HG02642 (cell line): ENCODE measurements at regions not wholly inside any gene's neighbourhood (a gene's known extent, or its start where the extent isn't known, plus 50 kb on each side); places are given as distances from the start of the nearest gene placed in this dataset.
"Not testable (repeated sequence)": the region's sequence is repeated elsewhere in the genome, so short reads cannot be mapped to it uniquely, and the experiment has no call there.

Experiments
- ATAC-seq: cut with Tn5 transposase; IDR thresholded peaks from one replicate; pipeline ENCODE4 v1.9.1; 2021; ENCODE audit warnings: mild to moderate bottlenecking; ENCODE audit not compliant: unreplicated experiment, poor library complexity

DNA sequence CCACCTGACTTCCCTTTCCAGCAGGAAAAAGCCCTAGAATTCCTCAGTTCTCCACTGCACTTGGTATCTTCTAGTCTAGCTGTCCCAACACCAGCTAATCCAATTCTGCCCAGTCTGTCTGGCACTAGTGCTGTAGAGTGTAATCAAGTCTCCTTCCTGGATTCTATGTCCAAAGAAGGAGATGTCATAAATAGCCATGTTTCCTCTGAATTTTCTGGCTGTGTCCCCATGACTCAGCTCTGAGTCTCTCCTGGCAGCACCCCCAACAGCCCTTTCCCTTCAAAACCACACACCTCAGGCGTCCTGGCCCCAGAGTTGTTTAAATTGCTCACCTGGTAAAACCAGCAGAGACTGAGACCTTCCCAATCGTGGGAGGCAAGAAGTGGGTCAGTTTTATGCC is 197.2 kb downstream of the GRXCR1 start:
- no peak for ATAC-seq

DNA sequence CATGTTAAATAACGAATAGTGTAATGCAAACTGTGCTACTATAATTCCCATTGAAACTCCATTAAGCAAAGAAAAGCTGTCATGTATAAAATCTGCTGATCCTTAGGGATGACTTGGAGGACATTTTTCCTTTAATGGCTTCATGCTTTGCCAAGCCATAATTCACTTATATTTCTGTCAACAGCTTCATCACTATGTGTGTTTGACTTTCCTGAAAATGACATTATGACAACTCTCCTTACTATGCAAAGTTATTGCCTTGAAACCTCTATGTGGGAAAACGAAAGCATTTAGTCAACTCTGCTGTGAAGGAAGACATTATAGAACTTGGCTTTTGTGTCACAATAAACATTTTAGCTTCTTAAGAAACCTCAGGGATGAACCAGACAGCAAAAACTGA is 210.5 kb downstream of the GRXCR1 start:
- ATAC-seq = no peak

DNA sequence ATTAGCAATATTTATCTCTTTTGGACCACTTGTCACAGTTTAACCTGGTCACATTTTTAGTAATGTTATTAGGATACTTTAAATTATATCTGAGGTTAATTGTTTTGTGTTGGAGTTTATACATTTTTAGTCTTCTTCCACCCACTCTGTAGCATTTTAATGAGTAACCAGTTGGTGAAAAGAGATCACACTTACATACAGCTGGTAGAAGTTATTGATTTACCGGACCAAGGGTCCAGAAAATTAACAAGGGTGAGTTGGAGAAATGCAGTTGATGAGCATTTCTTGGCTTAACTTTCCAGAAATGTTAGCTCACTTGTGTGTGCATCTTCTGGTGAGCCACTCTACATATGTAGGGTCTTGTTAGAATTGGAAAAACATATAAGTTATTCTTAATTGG is 219.6 kb downstream of the GRXCR1 start:
- ATAC-seq = no peak

DNA sequence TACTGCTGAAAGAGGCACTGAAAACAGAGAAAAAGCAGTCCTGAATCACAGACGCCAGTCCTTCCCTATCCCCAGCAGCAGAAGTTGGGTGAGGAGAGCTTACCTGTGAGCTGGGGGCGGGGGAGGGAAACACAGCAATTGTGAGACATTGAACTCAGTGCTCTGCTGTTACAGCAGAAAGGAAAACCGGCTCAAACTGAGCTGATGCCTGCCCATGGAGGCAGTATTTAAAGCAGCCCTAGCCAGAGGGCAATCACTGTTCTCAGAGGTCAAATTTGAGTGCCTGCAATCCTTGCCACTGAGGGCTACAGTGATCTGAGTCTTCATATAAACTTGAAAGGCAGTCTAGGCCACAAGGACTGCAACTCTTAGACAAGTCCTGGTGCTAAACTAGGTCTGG is 220.7 kb downstream of the GRXCR1 start:
- ATAC-seq = no peak

DNA sequence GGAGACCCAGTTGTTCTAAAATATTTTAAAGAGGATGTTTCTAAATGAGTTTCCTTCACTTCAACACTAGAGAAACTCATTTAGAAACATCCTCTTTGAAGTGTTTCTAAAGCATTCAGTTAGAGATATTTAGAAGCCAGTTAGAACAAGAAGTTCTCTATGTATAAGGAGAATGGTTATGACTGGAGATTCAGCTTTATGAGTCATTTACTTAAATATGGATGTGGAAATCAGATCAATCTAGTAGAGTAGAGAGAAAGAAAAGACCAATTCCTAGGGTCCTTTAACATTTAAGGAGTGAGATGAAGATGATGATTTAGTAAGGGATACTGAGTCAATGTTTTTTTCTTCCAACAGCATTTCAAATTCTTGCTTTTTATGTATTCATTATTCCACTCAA is 234.1 kb downstream of the GRXCR1 start:
- ATAC-seq = no peak

DNA sequence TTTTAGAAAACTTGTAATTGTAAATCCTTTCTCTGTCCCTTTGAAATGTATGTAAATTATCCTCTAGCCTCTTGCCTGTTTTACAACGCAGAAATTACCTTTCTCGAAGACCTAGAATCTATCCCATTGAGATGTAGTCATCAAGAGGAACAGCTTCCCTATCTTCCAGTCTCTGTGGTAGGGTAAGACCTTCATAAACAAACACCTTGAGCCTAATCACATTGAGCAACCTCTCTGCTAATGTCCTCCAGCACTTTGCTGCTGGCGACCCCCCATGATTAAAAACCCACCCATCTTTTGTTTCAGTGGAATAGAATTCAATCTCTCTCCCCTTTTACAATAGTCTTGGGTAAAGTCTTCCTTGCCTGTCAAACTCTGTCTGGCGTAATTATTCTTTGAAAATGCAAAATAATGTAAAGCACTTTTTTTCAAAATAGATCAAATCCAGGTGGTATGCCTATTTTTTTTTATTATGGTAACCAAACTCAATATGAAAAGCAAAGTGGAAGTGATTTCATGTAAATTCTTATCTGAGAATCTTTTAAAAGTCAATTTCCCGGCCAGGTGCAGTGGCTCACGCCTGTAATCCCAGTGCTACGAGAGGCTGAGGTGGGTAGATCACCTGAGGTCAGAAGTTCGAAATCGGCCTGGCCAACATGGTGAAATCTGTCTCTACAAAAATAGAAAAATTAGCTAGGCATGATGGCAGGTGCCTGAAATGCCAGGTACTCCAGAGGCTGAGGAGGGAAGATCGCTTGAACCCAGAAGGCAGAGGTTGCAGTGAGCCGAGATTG is 237.9 kb downstream of the GRXCR1 start:
- no peak for ATAC-seq

DNA sequence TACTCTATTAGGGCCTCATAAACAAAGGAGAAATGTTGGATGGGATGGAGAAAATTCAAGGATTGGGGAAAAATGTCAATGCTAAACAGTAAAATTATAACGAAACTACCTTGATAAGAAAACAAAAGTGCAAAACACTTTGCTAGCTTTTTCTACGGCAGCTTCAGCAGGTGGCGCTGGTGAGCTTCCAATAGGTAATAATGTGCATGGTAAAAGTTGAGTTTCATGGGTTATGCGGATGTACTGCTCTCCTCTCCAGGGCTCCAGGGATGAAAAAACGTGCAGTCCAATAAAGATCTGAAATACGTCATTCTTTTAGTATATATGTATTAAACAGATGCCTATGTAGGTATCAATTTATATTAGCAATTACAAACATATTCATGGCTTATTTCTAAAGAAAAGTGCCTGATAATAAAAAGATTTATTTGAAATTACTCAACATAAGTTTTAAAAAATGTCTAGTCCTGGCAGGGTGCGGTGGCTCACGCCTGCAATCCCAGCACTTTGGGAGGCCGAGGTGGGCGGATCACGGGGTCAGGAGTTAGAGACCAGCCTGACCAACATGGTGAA is 239.6 kb downstream of the GRXCR1 start:
- ATAC-seq = peak; percentile 83

DNA sequence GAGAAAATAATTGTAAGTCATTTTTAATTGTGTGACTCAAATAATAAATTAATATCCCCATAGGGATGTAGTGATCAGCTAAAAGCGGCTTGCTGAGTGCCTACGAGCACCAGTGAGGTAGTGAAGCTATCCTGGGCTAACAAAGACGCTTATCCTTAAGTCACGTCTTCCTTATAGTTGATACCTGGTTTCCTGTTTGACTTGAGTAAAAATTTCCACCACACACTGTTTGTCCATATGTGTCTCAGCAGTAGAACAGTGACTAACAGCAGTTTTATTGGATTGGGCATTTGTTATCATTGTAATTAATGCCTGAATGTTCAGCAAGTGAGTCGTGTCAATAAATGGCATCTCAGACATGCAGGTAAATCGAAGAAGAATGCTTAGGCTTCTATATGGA is 241.1 kb downstream of the GRXCR1 start:
- no peak for ATAC-seq

DNA sequence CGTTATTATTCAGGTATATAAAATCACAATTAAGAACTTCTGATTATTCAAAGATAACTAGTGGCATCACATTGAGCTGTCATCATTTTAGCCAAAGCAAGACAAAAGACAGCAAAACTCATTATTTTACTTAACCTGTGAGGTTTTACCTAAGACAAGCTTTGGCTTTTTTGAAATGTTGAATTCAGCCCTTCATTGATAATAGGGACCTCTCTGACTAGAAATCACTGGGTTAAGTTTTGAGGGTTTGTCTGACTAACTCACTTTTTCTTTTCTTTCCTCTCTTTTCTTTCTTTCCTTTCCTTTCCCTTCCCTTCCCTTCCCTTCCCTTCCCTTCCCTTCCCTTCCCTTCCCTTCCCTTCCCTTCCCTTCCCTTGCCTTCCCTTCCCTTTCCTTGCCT is 244.2 kb downstream of the GRXCR1 start:
- no peak for ATAC-seq

DNA sequence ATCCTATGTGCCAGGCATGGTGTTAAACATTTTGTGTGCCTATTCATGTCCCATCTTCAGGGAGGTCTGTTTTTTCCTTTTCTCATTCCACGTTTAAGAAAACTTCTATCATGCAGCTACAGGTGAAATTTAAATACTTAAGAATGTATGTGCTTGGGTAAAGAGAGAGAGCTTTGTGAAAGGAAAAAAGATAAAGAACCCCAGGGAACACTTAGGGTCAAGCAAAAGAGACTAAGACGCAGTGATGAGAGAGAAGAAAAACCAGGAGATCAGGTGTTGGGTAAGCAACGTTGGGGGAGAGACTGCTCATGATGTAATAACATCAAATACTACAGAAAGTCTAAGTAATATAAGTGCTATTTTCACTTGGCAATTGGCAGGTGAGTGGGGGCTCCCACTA is 253.7 kb downstream of the GRXCR1 start:
- no peak for ATAC-seq

DNA sequence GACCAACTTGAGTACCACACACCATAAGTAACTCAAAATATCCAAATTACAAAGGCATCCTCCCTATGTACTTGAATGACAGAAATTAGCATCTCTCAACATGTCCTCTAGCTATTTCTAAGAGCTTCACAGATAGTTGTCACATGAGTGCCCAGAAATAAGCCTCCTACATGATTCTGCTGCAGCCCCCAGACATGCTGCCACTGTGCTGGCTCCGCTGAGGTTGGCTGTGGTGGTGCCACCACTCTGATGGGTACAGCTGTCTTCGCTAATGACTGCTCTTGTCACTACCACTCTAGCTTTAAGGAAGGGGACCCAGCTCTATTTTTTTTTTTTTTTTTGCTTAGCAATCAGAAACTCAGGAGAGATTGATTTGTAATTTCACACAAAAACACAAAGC is 256.0 kb downstream of the GRXCR1 start:
- no peak for ATAC-seq

DNA sequence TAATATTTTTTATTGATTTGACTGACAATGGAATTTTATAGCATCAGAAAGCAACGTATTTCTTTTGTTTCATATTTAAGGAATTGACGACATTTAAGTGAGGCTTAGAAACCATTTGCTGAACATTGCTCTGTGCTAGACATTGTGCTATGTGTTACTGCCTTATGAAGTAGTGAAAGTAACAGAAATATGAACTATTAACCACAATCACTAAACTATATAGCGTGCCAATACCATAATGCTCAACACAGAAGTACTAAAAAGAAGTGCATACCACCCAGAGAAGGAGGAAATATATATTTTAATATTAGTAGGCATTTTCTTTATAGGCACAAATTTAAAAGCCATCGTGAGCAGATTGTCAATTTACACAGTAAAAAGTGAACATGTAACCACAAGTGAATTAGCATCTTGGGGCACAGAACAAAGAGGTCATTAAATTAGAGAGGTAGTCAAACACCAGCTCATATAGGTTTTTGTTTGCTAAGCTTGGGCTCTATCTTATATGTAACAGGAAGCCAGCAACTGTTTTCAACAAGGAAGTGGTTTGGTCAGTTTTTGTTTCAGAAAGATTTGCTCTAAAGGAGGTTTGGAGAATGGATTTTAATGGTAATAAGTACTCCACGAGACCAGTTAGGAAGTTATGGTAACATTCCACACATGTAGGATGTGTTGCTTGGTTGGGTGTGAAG is 270.7 kb downstream of the GRXCR1 start:
- ATAC-seq = no peak

DNA sequence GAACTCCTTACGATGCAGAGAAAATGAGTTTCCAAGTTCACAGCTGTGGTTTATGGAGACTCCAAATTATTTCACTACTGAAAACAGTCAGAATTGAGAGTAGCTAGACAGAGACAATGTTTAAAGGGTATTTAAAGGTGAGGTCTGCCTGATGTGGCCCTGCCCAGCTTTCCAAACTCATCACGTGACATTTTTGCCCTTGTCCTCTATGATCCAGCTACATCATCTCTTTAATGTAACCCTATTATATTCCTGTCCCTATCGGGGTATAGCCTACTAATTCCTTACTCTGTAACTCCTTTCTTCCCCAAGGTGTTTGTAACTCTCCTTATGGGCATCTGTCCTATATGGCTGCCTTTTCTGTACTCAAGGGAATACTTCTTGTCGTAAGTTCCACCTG is 297.2 kb downstream of the GRXCR1 start:
- ATAC-seq = no peak

DNA sequence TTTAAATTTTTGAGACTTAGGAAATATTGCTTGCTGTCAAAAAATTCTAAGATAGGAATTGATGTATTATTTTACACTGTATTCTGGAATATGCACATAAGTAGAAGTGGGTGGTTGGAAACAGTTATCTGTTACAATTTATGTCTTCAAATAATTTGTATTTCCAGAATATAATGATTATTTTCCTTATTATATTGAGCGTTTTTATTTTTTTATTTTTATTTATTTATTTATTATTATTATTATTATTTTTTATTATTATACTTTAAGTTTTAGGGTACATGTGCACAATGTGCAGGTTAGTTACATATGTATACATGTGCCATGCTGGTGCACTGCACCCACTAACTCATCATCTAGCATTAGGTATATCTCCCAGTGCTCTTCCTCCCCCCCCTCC is 320.1 kb downstream of the GRXCR1 start:
- ATAC-seq = not testable (repeated sequence)

DNA sequence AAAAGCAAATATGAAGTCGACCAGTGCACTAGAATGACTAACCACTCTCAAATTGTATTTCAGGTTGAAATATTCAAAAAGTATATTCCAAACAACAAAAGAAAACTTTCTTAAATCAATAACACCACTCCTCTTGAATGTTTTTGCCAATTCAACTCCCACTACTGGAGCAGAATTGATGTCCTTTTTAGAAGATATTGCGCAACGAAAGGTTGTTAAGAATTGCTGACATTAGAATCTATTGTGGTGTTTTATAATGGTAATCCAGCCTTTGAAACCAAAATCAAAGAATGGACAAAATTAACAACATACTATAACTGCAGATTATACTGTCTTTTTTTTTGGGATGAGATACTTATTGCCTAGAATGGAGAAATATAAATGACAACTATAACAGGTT is 331.3 kb downstream of the GRXCR1 start:
- ATAC-seq = no peak

DNA sequence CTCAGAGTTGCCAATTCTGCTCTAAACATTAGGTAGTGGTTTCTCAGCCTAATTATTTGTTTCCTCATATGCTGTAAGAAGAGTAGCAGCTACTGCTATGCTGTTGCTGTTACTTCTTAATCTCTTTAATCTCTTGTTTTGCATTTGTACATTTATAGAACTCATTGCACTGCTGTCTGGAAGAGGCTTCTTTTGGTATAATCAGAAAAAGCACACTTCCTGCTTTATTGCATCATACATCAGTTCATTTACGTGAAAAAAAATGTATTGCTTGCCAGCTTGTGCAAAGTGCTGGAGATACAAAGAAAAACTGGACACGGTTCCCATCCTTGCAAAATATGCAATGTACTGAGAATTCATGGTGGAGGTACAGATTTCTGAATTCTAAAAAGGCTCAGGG is 332.0 kb downstream of the GRXCR1 start:
- no peak for ATAC-seq

DNA sequence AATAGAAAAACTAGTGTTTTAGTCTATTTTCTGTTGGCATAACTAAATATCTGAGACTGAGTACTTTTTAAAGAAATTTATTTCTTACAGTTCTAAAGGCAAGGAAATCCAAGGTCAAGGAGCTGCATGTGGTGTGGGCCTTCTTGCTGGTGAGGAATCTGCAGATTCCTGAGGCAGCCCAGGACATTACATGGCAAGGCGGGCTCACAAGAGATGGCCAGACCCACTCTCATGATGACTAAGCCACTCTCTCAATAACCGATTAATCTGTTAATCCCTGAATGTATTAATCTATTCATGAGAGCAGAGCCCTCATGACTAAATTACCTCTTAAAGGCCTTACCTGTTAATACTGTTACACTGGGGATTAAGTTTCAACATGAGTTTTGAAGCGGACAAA is 340.8 kb downstream of the GRXCR1 start:
- no peak for ATAC-seq

DNA sequence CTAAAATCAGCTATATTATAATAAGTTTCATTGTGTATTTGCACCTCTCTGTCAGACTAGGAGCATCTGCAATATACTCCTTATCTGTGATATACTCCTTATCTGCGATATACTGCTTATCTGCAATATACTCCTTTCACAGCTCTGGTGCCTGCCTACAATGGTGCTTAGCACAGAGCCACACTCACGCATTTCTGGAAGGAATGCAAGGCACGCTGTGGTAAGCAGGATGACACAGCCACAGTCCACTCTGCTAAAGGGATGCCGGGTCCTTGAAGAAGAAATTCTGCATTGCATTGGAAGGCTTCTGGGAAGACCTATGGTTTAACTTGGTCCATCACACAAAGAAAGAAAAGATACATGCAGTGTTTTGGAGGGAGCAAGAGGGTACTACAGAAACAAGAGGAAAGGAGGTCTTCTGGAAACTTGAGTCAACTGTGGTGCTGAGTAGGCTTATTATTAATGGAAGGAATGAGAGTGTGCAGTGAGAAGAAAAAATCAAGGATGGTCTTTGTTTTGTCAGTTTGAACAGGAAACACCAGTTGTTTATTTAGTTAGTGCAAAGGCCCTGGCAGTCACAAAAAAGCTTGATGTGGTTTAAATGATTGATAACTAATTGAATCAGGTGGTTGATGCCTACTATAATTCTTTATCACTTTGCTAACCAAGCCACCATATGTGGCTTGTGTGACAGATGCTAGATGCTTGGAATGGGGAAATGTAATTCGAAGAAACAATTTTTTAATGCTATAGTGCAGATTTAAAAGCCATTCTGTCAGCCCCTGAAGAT is 342.3 kb downstream of the GRXCR1 start:
- no peak for ATAC-seq

DNA sequence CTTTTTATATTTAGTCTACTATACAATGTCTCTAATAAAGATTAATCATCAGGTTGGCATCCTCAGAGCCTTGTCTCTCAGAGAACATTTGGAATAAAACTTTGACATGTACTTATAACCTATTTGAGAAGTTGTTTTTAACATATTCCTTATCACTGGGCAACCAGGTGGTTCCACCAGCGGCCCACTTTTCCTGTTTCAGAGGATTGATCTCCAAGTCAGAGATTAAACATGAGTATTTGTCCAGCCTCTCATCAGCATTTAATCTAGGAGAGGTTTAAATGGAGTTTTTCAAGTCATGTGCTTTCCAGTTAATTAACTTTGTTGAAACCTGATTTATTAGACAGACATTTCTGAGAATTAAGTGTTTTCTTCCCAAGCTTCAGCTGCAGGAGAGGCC is 345.5 kb downstream of the GRXCR1 start:
- no peak for ATAC-seq

DNA sequence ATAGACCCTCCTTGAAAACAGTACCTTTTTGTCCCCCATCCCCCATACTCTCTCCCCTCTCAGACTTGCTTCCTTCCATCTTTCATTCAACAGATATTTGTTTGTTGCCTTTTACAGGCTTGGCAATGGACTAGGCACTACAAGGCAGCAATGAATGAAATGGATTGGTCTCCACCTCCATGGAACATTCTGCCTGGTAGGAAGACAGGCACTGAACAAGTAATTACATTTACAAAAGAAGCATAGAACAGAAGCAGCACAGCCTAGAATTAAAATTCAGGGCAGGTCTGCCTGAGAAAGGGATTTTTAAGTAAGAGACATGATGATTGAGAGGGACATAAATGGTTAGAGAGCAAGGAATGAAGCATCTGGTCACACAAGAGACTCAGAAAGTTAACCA is 346.1 kb downstream of the GRXCR1 start:
- no peak for ATAC-seq

DNA sequence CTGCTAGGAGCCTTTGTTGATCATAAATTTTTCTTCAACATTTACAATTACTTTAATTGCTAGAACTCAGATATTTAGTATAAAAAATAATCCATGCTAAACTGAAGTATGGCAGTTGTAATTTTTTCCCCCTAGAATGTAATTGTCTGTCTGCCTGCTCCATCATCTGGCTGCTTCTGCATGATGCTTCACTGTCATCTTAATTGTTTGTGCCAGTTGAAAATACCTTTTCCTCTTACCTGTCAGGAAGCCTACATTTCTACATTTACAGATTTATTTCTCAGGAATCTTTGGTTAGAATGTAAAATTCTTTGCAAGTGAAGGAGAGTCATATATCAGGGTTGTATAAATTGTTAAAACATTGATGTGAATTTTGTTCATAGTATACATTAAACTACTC is 348.6 kb downstream of the GRXCR1 start:
- no peak for ATAC-seq
